K562 (cell line): ENCODE measurements at regions not wholly inside any gene's neighbourhood (a gene's known extent, or its start where the extent isn't known, plus 50 kb on each side); places are given as distances from the start of the nearest gene placed in this dataset.

Source experiments
- GTF2F1 ChIP-seq: IDR thresholded peaks from 2 replicates; pipeline ENCODE4 v1.6.1; 2011; ENCODE audit warnings: low read depth, low read length, improper control_type of control experiment
- POLR2H ChIP-seq: IDR thresholded peaks from 2 replicates; pipeline ENCODE4 v1.6.1; 2016; ENCODE audit warnings: missing genetic modification characterization, low read depth, mild to moderate bottlenecking, control low read depth, missing compliant biosample characterization, moderate library complexity
- TF ChIP-seq, protein P1 (sequence below), 3 experiments: IDR thresholded peaks in 2 of 3; conservative IDR thresholded peaks in 1 of 3; 2 replicates each; pipeline ENCODE4 v1.5.1; 2011 to 2012; ENCODE audit warnings: low read length in 3 of 3, mild to moderate bottlenecking in 3 of 3, control low read depth in 2 of 3, improper control_type of control experiment in 1 of 3, inconsistent platforms in 1 of 3, low read depth in 1 of 3, mixed read lengths in 1 of 3, moderate library complexity in 1 of 3; ENCODE audit not compliant: insufficient read depth in 2 of 3
- TF ChIP-seq, protein P2 (sequence below), 2 experiments: fragments of 450-650 bp in 1 of 2; sonication (generic) in 1 of 2; formaldehyde crosslinking in 1 of 2; IDR thresholded peaks in 1 of 2; conservative IDR thresholded peaks in 1 of 2; 2 replicates each; pipeline versions ENCODE4 v1.6.1 to v1.8.1; 2016 to 2023; ENCODE audit warnings: mild to moderate bottlenecking in 2 of 2, moderate library complexity in 2 of 2, inconsistent platforms in 1 of 2, missing genetic modification reagents in 1 of 2

DNA sequence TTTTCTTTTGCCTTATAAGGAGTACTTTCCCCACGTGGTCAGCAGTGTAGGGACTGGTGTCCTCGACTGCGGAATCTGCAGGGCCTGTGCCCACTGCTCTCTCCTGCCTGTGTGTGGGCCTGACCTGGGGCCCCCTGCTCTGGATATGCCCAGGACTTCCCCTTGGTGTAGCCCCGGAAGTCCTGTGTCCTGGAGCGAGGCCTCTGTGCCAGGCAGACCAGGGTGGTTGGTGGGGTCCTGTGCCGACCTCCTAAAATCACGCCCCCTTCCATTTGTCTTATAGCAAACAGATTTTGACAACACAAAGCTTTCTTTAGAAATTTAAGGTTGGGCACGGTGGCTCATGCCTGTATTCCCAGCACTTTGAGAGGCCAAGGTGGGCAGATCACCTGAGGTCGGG is 64.2 kb downstream of the DLL1 start:
- TF ChIP-seq GTF2F1 (no peak), POLR2H (tag) (no peak)
- TF ChIP-seq, protein P1, sequence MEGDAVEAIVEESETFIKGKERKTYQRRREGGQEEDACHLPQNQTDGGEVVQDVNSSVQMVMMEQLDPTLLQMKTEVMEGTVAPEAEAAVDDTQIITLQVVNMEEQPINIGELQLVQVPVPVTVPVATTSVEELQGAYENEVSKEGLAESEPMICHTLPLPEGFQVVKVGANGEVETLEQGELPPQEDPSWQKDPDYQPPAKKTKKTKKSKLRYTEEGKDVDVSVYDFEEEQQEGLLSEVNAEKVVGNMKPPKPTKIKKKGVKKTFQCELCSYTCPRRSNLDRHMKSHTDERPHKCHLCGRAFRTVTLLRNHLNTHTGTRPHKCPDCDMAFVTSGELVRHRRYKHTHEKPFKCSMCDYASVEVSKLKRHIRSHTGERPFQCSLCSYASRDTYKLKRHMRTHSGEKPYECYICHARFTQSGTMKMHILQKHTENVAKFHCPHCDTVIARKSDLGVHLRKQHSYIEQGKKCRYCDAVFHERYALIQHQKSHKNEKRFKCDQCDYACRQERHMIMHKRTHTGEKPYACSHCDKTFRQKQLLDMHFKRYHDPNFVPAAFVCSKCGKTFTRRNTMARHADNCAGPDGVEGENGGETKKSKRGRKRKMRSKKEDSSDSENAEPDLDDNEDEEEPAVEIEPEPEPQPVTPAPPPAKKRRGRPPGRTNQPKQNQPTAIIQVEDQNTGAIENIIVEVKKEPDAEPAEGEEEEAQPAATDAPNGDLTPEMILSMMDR (IDR thresholded peaks at IDR 0.05 in 2 of 3, conservative IDR thresholded peaks at IDR 0.05 in 1 of 3; ENCODE audit: insufficient read depth in 2 of 3, low read depth in 1 of 3, low read length in 3 of 3): no peak
- TF ChIP-seq, protein P2, sequence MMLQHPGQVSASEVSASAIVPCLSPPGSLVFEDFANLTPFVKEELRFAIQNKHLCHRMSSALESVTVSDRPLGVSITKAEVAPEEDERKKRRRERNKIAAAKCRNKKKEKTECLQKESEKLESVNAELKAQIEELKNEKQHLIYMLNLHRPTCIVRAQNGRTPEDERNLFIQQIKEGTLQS (IDR thresholded peaks at IDR 0.05): no peak
- TF ChIP-seq, protein P2 (CRISPR knock-in tag; conservative IDR thresholded peaks at IDR 0.05): no peak
